ENCODE measurements at regions not wholly inside any gene's neighbourhood (a gene's known extent, or its start where the extent isn't known, plus 50 kb on each side); places are given as distances from the start of the nearest gene placed in this dataset.

GRCh38 chr4:123674762-123675465 is 278.3 kb downstream of the SPRY1 start:
- TF ChIP-seq, protein P1, sequence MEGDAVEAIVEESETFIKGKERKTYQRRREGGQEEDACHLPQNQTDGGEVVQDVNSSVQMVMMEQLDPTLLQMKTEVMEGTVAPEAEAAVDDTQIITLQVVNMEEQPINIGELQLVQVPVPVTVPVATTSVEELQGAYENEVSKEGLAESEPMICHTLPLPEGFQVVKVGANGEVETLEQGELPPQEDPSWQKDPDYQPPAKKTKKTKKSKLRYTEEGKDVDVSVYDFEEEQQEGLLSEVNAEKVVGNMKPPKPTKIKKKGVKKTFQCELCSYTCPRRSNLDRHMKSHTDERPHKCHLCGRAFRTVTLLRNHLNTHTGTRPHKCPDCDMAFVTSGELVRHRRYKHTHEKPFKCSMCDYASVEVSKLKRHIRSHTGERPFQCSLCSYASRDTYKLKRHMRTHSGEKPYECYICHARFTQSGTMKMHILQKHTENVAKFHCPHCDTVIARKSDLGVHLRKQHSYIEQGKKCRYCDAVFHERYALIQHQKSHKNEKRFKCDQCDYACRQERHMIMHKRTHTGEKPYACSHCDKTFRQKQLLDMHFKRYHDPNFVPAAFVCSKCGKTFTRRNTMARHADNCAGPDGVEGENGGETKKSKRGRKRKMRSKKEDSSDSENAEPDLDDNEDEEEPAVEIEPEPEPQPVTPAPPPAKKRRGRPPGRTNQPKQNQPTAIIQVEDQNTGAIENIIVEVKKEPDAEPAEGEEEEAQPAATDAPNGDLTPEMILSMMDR (IDR thresholded peaks at IDR 0.05): no peak
- no peak for TF ChIP-seq POLR2A (IDR thresholded peaks at IDR 0.05)

All from suprapubic skin (tissue), 3 donors.